ENCODE measurements at regions not wholly inside any gene's neighbourhood (a gene's known extent, or its start where the extent isn't known, plus 50 kb on each side); places are given as distances from the start of the nearest gene placed in this dataset.
A peak's percentile ranks its signal among the peaks of the same experiment; 100 is the strongest.

DNA sequence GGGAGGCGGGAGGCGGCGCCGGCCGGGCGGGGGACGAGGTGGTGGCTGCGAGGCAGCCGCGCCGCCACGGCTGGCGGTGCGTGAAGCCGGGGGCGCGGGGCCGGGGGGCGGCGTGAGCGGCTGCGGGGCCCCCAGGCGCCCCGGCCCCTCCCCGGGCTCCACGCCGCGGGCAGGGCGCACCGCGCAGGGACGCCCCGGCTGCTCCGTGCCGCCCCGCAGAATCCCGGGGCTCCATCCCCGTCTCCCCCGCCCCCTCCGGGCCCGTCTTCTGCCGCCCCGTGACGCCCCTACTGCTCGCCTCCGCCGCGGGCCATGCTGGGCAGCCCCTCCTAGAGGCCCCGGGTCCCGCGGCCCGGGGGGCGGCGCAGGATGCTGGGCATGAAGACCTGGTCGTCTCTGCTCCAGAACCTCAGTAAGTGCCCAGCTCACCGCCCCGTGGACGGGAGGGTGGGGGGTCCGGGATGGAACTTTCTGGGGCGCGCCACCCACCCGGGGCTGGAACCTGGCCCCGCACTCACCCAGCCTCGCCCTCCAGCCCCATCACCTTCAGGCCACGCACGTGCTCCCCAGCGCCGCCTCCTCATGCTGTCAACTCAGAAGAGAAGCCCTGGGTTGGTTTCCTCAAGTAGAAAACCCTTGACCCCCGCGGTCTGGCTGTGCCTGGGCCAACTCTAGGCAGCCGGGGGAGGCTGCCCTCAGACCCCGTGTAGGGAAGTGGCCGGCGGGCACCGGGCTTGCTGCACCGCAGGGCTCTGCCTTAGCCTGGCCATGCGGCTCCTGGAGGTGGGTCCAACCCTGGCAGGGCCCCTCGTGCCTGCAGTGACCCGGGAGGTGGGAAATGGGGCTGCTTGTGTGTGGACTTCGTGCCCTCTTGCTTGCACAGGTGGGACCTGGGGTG lies 150.2 kb upstream of the GSE1 start:
- DNase-seq: no peak

DNA sequence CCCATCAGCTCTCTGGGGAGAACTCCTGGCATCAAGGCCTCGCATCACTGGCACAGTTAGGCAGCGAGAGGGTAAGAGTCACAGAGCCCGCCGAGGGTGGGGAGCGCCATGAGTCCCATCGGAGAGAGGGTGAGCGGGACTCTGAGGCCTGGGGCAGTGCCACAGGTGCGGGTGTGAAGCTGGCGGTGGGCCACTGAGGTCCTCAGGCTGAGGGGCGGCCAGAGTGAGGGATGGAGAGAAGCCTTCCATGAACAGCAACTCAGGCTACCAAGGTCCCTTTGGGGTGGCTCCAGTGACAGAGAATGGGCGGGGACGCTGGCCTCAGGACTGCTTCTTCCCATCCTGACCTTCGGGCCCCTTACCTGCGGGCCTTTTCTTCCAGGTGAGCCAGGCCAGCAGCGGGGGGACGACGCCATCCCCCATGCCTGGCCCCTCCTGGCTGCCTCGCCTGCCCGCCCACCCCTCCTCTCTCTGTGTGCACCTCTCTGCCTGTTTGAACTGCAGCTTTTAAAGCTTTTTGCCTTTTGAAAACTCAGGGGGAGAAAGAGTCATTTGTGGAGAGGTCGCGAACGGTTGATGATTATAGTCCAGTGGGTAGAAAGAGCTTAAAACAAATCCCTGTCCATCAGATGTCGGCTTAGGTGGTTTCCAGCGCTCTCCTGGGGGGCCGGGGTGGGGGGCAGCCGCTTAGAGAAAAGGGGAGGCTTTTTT lies 149.3 kb upstream of the GSE1 start:
- DNase-seq: no peak

DNA sequence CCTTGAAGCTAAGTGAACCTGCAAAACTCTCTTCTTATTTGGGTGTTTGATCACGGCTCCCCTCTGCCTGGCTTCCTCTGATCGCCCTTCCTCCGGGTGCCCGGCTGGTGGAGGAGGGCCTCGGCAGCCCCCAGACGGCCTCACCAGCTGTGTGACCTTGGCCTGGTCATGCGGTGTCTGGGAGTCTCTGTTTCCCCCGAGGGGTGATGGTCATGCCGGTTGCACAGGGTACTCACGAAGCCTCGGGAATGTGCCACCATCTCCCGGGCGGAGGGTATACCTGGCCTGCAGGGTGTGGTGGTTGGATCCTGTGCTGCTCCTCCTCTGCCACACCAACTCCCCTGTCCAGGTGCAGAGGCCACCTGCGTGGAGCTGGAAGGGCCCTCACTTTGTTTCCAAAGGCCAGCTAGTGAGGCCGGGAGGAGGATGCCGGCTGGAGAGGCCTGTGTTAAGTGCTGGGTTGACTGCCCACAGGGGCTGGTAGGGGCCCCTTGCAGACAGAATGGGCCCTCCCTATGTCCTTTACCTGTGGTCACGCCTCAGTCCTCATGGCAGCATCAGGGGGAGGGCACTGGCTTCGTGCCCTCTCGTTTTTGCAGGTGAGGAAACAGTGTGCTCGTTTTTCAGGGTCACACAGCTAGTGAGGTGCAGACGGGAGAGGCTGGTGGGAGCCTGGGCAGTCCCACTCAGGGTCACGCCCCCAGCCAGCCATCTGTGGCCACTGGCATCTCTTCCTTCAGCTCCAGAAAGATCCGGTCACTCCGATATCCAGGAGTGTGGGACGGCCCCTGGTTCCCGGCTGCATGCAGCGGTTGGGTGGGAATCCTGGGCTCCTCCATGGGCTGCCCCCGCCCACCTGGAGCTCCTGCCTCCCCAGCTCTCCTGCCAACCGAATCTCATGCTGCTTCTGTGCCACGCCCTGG lies 148.5 kb upstream of the GSE1 start:
- no peak for DNase-seq

DNA sequence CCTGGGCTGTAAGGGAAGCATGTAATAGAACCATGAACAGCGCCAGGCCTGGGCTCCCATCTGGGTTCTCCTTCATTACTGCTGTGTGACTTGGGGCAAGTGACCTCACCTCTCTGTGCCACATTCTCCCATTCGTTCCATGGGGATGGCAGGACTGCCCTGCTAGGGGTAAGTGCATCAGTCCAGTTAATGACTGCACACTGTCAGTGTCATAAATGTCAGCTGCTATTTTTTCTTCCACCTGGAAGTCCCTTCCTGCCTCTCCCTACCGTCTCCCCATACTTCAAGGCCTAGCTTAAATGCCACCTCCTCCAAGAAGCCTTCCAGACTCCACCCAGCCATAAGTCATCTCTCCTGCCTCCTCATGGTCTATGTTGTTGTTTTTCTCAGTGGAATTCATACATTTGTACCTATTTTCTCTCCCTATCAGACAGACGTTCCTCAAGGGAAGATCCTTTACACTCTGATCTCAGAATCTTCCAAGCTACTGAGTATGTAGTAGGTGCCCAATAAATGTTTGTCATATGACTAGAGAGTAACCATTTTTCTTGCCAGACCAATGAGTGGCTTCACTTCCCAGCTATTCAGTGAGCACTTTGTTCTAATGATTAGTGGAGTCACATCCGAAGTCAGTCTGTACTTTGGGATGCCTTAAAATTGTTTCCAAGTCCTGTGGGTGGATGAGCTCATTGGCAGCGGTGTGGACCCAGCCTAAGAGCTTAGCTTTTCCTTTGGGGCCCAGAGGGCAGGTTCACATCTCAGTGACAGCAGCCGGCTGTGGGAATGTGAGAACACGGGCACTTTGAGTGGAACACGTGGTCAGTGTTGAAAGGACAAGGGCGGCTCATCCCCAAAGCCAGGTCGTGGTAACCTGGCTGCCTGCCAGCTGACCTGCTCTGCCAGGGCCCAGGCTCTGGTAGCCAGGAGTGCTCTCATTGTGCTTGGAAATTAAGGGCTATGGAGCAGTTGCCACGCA lies 147.5 kb upstream of the GSE1 start:
- no peak for DNase-seq

DNA sequence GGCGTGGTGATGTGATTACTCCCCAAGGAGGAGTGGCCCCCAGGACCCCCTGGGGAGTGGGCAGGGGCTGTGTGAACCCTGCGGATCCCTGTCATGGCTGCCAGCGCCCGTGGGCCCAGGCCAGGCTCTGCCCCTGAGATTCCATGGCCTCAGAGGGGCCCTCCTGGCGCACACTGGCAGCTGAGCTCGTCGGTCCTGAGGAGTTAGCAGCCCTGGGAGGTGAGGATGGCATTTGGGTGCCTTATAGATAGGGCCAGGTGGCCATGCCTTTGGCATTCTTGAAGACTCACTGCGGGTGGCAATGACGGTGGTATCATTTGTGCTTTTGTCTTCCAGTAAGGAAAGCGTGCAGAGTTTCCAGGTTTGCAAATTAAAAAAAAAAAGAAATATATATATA lies 146.8 kb upstream of the GSE1 start:
- no peak for DNase-seq

DNA sequence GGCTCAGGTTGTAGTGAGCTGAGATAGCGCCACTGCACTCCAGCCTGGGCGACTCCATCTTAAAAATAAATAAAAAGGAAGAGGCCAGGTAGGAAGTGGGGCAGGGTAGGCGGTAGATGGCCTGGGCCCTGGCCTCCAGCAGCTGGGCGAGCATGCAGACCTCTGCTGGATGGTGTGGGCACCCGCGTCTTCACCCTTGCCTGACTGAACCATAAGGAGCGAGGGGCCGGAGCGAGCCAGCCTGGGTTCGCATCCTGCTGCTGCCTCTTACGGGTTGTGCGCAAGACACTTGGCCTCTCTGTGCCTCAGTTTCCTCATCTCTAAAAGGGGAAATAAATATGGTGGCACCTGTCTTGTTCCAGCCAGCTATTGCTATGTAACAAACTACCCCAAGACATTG lies 146.1 kb upstream of the GSE1 start:
- DNase-seq: no peak

DNA sequence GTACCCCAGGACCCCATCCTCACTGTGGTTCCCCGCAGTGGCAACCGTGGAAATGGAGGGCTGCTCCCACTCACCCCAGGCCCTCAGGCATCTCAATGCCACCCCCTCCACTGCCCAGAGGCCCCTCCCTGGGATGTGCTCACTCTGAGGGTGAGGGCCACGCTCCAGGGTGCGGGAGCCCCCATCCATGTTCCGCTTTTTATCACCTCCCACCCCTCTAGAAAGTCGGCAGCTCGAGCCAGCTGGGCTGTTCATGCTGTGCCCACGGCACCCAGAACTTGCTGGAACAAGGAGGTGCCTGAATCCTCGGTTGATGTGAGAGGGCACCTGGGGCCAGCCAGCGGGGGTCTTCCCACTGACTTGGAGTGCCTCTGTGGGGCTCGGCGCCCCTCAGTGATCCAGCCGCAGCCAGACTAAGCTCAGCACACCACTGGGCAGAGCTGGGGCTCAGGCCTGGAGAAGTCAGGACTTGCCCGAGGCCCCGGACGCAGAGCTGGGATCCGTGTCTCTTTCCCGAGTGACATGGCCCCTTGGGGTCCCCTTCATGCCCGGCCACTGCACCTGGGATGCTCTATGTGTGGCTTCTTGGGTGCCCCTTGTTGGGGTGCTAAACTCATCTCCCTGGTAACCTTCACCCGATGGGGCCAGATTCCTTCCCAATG lies 143.1 kb upstream of the GSE1 start:
- DNase-seq: no peak

DNA sequence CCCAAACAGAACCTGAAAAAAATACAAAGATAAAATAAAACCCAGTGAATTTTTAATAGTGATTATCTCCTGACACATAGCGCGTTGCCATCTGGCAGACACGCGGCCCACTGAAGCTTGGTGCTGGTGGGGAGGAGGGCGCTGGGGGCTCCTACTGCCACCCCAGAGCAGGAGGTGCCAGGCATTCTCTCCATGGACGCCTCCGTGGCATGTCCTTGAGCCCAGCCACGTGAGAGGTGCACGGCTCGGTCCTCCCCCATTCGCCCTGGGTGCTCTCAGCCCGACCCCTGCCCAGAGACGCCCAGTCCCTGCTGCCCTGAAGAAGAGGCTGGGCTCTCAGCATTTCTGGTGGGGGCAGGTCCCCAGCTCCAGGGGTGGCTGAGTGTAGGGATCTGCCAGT lies 142.2 kb upstream of the GSE1 start:
- no peak for DNase-seq

DNA sequence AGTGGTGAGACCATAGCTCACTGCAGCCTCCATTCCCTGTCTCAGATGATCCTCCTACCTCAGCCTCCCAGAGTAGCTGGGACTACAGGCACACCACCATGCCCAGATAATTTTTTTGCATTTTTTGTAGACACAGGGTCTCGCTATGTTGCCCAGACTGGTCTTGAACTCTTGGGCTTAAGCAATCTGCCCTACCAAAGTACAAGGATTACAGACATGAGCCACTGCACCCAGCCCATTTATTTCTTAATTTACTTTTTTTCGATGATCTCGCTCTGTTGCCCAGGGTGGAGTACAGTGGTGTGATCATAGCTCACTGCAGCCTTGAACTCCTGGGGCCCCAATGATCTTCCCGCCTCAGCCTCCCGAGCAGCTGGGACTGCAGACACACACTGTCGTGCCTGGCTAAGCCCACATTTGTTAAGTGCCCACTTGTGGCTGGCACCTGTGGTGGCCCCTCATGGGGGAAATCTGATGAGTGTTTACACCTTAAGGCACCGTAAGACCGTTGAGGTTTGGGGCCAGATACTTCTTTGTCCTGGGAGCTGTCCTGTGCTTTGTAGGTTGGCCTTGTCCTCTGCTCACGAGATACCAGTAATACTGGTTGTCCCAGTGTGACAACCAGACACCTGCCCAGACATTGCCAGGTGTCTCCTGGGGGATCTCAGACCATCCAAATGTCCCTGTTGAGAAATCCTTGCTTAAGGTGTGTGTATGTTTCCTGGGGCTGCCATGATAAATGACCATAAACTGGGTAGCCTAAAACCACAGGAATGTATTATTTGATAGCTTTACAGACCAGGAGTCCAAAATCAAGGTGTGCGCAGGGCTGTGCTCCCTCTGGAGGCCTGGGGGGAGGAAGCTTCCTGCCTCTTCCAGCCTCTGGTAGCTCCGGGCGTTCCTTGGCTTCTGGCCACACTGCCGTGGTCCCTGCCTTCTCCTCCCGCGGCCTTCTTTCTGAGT lies 141.4 kb upstream of the GSE1 start:
- DNase-seq: no peak

DNA sequence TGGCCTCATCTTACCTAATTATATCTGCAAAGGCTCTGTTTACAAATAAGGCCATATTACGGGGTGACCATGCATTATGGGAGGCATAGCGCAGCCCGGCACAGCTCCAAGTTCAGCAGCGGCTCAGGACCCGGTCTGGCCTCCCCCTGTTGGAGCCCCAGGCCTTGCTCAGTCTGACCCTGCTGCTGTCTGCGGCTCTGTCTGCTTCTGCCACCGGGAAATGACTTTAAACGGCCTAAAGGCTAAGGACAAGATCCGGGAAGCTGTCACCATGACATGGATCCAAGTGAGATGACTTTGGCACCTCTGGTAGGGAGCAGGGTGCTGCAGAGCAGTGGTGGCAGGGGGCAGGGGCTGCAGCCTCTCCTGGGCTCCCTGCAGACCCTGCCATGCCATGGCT lies 140.6 kb upstream of the GSE1 start:
- DNase-seq: no peak

DNA sequence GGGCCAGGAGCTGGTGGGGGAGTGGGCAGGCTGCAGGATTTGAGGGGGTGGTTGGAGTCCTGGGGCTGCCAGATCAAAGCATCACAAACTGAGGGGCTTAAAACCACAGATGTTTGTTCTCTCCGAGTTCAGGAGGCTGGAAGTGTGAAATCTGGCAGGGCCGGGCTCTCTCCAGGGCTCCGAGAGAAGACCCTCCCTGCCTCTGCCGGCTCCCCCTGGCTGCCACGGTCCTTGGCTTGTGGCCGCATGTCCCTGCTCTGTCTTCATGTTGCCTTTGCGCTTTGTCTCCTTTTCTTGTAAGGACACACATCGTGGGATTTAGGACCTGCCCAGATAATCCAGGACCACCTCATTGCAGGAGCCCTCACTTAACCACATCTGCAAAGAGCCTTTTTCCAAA lies 139.8 kb upstream of the GSE1 start:
- no peak for DNase-seq

DNA sequence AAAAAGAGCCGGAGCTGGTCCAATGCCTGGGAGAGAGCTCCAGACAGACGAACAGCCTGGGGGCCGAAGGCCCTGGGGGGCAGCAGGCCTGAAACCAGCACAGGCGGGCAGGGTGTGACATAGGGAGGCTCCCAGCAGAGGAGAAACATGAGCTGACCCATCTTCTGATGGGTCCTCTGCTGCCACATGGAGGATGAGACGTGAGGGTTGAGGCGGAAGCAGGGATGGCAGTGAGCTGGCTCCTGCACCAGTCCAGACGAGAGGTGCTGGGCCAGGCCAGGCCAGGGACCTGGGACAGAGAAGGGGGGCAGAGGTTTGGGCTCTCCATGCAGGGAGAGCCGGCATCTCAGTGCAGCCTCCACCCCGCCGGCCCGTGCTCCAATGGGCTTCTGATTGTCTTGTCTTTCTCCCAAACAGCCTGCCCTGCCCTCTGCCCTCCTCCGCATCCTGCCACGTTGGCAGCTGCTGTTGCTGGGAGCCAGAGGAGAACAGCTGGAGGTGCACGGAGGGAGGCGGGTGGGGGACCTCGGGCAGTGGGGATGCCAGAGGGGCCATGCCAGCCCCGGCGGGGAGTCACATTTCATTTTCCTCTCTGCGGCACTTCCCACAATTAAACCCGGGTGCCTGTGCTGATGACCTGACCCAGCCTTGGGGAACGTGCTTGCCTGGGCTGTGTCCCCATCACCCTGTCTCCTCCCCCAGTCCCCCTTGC lies 139.1 kb upstream of the GSE1 start:
- no peak for DNase-seq

DNA sequence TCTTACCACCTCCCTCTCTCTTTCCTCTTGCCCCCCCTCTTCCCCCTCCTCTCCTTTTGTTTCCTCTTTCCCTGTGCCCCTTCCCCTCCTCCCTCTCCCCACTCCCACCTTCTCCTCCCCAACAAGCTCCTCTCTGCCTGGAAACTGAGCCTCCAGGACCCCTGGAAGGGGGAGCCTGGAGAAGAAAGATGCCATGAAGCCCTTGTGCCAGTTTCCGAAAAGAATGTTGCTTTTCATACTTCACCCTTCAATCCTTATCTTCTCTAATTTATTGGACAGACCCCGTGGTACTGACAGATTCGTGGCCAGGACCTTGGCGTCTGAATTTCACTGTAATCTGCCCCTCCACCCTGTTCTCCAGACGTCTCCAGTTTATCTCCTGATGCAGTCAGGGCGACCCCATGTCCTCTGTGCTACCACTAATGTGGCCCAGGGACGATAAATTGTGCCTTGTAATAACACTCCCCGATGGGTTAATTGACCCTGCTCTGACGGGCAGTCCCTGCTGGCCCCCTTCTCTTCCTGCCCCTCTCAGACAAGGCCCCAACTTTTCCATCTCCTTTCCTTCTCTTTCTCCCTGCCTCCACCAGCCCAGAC lies 138.4 kb upstream of the GSE1 start:
- no peak for DNase-seq

DNA sequence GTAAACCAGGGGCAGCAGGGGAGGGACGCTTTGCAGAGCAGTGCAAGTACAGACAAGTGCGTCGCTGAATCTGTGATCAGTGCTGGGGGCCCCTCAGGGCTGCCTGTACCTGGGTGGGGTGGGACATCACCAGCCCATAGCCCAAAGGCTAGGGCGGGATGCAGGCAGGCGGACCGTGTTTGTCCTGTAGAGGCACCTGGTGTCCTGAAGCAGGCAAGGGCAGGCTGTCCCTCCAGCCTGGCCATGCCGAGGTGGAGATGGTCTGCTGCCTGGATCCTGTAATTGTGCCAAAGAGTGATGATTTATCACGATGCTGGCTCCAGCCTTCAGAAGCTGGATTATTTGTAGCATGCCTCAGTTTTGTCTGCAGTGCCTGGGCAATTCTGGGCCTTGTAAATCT lies 137.9 kb upstream of the GSE1 start:
- no peak for DNase-seq

DNA sequence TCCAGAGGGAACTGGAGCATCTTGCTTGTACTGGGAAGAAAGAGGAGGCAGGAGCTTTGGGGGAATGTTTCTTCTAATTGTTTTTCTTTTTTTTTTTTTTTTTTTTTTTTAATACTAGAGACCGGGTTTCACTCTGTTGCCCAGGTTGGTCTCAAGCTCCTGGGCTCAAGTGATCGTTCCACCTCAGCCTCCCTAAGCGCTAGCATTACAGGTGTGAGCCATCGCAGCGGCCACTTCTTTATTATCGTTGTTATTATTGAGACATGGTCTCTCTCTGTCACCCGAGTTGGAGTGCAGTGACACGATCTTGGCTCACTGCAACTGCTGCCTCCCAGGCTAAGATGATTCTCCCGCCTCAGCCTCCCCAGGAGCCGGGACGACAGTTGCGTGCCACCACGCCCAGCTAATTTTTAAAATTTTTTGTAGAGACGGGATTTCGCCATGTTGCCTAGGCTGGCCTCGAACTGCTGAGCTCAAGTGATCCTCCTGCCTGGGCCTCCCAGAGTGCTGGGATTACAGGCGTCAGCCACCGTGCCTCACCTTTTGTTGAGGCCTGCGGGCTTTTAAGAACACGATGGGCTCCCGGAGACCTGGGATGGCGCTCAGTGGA lies 137.3 kb upstream of the GSE1 start:
- no peak for DNase-seq

DNA sequence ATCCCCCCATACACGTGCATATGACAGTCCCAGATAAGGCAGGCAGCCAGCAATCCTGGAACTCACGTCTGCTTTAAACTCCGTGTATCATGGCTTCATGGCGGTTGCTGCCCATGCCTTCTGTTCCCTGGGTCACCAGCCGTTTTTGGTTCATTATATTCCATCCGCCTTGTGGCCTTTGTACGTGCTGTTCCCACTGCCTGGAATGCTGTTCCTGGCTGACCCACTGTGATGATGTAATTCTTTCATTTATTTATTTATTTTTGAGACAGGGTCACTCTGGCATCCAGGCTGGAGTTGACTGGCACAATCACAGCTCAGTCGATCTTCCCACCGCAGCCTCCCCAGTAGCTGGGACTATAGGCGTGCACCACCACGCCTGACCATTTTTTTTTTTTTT lies 136.7 kb upstream of the GSE1 start:
- no peak for DNase-seq

DNA sequence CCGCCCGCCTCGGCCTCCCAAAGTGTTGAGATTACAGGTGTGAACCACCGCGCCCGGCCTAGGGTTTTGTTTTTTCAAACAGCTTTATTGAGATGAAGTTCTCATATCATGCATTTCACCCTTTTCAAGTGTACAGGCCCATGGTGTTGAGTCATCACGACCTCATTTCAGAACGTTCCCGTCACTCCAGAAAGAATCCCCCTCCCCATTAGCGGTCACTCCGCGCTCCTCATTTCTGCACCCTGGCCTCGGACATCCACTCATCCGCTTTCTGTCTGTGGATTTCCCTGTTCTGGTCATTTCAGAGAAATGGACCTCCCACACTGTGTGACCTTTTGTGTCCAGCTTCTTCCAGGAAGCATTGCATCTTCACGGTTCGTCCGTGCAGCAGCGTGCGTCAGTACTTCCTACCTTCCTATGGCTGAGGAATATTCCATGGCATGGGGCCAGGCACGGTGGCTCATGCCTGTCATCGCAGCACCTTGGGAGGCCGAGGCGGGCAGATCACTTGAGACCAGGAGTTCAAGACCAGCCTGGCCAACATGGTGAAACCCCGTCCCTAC lies 135.2 kb upstream of the GSE1 start:
- no peak for DNase-seq

DNA sequence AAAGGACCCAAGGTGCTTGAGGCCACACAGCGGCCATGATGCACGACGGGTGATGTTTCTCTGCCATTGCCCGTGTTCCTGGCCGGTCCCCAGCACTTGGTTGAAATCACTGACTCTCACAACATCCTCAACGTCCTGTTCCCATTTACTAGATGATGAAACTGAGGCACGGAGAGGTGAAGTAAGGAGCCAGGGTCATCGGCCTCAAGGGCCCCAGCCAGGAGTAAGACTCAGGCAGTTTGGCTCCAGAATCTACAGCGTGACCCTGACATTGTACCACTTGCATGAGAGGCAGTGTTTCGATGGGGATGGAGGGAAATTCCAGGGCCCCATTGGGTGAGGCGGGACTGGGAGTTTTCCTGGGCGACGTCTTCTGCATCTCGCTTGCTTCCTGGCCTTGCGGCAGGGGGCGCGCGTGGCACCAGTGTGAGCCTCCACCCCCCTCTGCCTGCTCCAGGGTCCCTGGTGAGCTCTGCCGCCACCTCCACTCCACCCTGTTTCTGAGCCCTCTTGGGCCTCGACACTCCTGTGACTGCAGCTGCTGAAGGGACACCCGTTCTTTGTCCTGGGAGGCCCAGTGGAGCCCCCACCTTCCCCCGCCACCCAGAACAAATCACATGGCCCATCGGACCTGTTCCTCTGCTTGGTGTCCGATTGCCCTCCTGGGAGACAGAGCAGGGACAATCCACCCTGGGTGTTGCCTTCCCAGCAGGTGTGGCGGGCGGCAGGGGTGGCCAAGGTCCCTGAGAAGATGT lies 133.0 kb upstream of the GSE1 start:
- DNase-seq: peak; percentile 34
